ENCODE measurements at regions not wholly inside any gene's neighbourhood (a gene's known extent, or its start where the extent isn't known, plus 50 kb on each side); places are given as distances from the start of the nearest gene placed in this dataset.

GRCh38 chr5:173498286-173498685 lies 118.2 kb downstream of the BOD1 start:
- TF ChIP-seq, protein P1, sequence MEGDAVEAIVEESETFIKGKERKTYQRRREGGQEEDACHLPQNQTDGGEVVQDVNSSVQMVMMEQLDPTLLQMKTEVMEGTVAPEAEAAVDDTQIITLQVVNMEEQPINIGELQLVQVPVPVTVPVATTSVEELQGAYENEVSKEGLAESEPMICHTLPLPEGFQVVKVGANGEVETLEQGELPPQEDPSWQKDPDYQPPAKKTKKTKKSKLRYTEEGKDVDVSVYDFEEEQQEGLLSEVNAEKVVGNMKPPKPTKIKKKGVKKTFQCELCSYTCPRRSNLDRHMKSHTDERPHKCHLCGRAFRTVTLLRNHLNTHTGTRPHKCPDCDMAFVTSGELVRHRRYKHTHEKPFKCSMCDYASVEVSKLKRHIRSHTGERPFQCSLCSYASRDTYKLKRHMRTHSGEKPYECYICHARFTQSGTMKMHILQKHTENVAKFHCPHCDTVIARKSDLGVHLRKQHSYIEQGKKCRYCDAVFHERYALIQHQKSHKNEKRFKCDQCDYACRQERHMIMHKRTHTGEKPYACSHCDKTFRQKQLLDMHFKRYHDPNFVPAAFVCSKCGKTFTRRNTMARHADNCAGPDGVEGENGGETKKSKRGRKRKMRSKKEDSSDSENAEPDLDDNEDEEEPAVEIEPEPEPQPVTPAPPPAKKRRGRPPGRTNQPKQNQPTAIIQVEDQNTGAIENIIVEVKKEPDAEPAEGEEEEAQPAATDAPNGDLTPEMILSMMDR (IDR thresholded peaks at IDR 0.05; ENCODE audit: low read length), result no peak
- TF ChIP-seq EZH2 (IDR thresholded peaks at IDR 0.05; ENCODE audit: borderline replicate concordance, low read length), result no peak
- H4K20me1 ChIP-seq (ENCODE audit: insufficient read depth, low read length), result no peaks in the 10 kb centered on the region
- no peaks in the 10 kb centered on the region for H3K79me2 ChIP-seq (ENCODE audit: insufficient read depth, low read length)
- H3K27me3 ChIP-seq (ENCODE audit: insufficient read depth, low read length), result no peaks in the 10 kb centered on the region
- H3K4me2 ChIP-seq (ENCODE audit: low read length), result no peak overlapping the region
- no peaks in the 10 kb centered on the region for H3K9me3 ChIP-seq (ENCODE audit: low read length)
- no peaks in the 10 kb centered on the region for H3F3A ChIP-seq (ENCODE audit: insufficient read depth, low read length)
- no peak overlapping the region for H3K27ac ChIP-seq (ENCODE audit: low read depth, low read length, poor library complexity, severe bottlenecking)
- no peaks in the 10 kb centered on the region for H3K4me1 ChIP-seq (ENCODE audit: insufficient read depth, low read length, severe bottlenecking)
- no peaks in the 10 kb centered on the region for H3K36me3 ChIP-seq (ENCODE audit: insufficient read depth, low read length)
- no peak overlapping the region for H3K4me3 ChIP-seq (ENCODE audit: low read depth, low read length, poor library complexity, severe bottlenecking)
- H3K9me2 ChIP-seq (ENCODE audit: low read depth, low read length), result no peaks in the 10 kb centered on the region
- no peak overlapping the region for H2AFZ ChIP-seq (ENCODE audit: low read length)
- H3K9ac ChIP-seq (ENCODE audit: low read length), result no peak overlapping the region

DNA sequence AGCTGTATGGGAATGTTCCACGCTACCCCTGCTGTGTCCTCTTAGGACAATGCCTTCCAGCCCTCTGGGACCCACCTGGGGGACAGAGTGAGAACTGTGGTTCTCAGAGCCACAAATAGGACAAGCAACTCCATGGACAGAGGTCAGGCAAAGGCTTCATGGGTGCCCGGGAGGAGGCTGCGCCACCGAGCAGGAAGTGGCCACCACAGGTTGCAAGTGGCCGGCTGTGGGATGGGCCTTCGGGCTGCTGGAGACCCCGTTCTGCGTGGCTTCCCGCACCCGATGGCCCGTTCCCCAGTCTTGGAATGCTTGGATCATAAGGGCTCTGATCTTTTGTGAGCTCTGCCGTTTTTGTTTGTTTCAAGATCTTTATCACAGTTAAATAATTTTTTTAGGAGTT lies 118.8 kb downstream of the BOD1 start:
- H3K27me3 ChIP-seq (ENCODE audit: insufficient read depth, low read length), result no peaks in the 10 kb centered on the region
- TF ChIP-seq, protein P1 (IDR thresholded peaks at IDR 0.05; ENCODE audit: low read length), result no peak

GRCh38 chr5:173496883-173497255 lies 119.6 kb downstream of the BOD1 start:
- no peak overlapping the region for H3K27ac ChIP-seq (ENCODE audit: low read depth, low read length, poor library complexity, severe bottlenecking)
- H3F3A ChIP-seq (ENCODE audit: insufficient read depth, low read length), result no peaks in the 10 kb centered on the region
- no peak overlapping the region for H3K4me2 ChIP-seq (ENCODE audit: low read length)
- H2AFZ ChIP-seq (ENCODE audit: low read length), result no peak overlapping the region
- TF ChIP-seq, protein P1 (IDR thresholded peaks at IDR 0.05; ENCODE audit: low read length), result no peak
- no peak for TF ChIP-seq EZH2 (IDR thresholded peaks at IDR 0.05; ENCODE audit: borderline replicate concordance, low read length)
- no peaks in the 10 kb centered on the region for H3K27me3 ChIP-seq (ENCODE audit: insufficient read depth, low read length)
- no peak overlapping the region for H3K4me3 ChIP-seq (ENCODE audit: low read depth, low read length, poor library complexity, severe bottlenecking)
- H3K9me3 ChIP-seq (ENCODE audit: low read length), result no peaks in the 10 kb centered on the region
- H3K4me1 ChIP-seq (ENCODE audit: insufficient read depth, low read length, severe bottlenecking), result no peaks in the 10 kb centered on the region
- no peaks in the 10 kb centered on the region for H4K20me1 ChIP-seq (ENCODE audit: insufficient read depth, low read length)
- H3K9ac ChIP-seq (ENCODE audit: low read length), result no peak overlapping the region
- no peaks in the 10 kb centered on the region for H3K79me2 ChIP-seq (ENCODE audit: insufficient read depth, low read length)
- no peaks in the 10 kb centered on the region for H3K9me2 ChIP-seq (ENCODE audit: low read depth, low read length)
- H3K36me3 ChIP-seq (ENCODE audit: insufficient read depth, low read length), result no peaks in the 10 kb centered on the region

More for the DNA sequence above, 118.8 kb downstream of the BOD1 start:
- Histone ChIP-seq H3K27ac (ENCODE audit: low read depth, low read length, poor library complexity, severe bottlenecking) (no peak overlapping the region), H3K9ac (ENCODE audit: low read length) (no peak overlapping the region), H4K20me1 (ENCODE audit: insufficient read depth, low read length) (no peaks in the 10 kb centered on the region), H2AFZ (ENCODE audit: low read length) (no peak overlapping the region), H3K4me1 (ENCODE audit: insufficient read depth, low read length, severe bottlenecking) (no peaks in the 10 kb centered on the region), H3K4me2 (ENCODE audit: low read length) (no peak overlapping the region), H3K79me2 (ENCODE audit: insufficient read depth, low read length) (no peaks in the 10 kb centered on the region), H3F3A (ENCODE audit: insufficient read depth, low read length) (no peaks in the 10 kb centered on the region), H3K9me2 (ENCODE audit: low read depth, low read length) (no peaks in the 10 kb centered on the region), H3K36me3 (ENCODE audit: insufficient read depth, low read length) (no peaks in the 10 kb centered on the region), H3K4me3 (ENCODE audit: low read depth, low read length, poor library complexity, severe bottlenecking) (no peak overlapping the region), H3K9me3 (ENCODE audit: low read length) (no peaks in the 10 kb centered on the region)

All from OCI-LY1 (cell line).